Mucosa of gallbladder (tissue), 1 donor: ENCODE measurements at regions not wholly inside any gene's neighbourhood (a gene's known extent, or its start where the extent isn't known, plus 50 kb on each side); places are given as distances from the start of the nearest gene placed in this dataset.
A peak's percentile ranks its signal among the peaks of the same experiment; 100 is the strongest.
"Not testable (repeated sequence)": the region's sequence is repeated elsewhere in the genome, so short reads cannot be mapped to it uniquely, and the experiment has no call there.

ENCODE experiments used
- DNase-seq: peaks from one replicate; pipeline ENCODE4 v3.0.0-alpha.2; 2020; ENCODE audit warnings: low spot score
- donor health status: DM: no; HTN: no; CAD: no.

DNA sequence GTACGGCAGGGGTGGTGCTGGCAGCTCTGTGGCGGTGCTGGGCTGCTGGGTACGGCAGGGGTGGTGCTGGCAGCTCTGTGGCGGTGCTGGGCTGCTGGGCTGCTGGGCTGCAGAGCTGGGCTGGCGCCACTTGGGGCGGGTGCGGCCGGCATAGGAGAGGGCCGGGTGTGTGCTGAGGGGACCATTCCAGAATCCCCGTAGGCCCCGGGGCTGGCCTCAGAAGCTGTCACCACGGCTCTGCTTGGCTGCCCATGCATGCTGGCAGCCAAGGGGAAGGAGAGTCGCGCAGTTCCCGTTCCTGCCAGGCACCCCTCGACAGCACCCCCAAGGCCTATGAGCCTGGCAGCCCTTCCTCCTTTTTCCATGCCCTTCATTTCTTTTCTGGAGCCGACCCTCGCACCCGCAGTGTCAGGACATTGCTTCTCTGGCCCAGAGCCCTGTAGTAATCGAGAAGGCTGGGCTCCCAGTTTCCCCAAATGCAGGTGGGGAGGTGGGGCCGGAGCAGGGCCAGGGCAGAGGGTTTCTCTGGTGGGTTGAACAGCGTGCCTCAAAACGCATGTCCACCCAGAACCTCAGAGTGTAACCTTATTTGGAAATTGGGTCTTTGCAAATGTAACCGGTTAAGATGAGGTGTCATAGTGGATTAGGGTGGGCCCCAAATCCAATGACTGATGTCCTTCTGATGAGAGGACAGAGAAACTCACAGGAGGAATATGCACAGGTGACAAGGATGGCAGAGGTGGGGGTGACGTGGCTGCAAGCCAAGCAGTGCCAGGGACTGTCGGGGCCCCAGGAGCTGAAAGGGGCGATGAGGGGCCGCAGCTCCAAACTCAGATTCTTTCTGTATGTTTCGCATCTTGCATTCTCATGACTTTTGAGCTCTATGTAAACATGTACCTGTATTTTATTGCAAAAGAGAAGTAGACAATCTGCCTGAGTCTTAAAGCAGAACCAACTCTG is 71.0 kb upstream of the ACTRT2 start:
- DNase-seq = no peak

DNA sequence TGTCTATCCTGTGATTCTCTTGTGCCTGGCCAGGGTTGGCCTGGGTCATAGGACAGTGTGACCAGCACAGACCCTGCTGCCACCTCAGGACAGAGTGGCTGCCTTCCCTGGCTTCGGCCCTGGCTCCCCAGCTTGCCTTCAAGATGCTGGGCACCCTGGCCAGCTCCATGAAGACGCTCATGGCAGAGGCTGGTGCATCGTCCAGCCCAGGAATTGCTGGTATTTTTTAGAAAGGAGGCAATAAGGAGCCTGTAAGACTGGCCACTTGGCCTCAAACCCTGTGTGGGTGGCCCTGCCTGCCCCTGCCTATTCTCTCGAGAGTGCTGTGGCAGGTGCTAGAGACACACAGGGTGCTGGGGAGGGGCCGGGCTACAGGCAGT is 70.4 kb upstream of the ACTRT2 start:
- DNase-seq = no peak

DNA sequence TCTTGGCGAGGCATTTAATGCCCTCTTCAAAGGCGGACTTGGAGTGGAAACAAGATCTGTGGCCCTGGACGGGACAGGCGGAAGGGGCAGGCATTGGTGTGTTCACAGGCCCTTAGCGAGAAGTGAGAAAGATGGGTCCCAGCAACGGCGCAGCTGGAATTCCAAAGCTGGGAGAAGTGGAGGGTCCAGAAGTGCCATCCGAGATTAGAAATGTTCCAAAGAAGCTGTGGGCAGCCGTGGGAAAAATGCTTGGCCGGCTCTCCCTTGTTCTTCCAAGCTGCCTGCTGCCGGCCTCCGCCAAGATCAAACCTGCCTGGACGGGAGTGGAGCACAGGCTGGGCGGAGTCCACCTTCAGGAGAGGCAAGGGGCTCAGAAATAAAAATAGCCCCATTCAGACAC is 69.4 kb upstream of the ACTRT2 start:
- no peak for DNase-seq

DNA sequence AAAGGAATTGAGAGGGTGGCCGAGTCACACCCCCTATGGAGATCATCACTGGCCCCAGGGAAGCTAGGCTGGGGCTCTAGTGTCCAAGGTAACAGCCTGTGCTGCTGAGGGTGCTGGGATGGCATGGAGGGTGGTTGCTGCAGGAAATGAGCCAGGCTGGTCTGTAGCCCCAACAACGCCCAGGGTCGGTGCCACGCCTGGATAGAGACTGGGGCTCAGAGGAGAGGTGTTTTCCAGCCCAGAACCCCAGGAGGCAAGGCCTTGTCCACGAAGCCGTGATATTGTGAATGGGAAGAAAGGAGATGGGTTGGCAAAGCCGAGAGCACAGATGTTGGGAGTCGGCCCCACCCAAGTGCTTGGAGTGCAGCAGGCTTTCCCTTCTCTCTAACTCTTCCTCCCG is 68.9 kb upstream of the ACTRT2 start:
- no peak for DNase-seq

DNA sequence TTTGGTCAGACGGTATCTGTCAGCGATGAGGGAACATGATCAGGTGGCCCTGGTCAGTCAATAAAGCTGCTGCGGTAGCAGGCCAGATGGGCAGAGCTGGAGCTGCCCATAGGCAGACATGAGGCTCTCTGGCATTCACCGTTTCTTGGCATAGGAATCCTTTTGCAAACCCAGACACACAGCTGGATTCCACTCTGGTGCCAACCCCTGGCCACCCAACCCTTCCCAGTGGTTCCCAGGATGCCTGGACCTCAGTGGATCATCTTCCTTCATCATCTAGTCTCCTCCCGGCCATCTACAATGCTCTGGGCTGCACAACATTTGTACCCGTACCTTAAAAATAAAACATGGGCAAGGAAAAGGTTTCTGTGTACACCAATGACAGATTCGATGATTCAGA is 68.3 kb upstream of the ACTRT2 start:
- no peak for DNase-seq

DNA sequence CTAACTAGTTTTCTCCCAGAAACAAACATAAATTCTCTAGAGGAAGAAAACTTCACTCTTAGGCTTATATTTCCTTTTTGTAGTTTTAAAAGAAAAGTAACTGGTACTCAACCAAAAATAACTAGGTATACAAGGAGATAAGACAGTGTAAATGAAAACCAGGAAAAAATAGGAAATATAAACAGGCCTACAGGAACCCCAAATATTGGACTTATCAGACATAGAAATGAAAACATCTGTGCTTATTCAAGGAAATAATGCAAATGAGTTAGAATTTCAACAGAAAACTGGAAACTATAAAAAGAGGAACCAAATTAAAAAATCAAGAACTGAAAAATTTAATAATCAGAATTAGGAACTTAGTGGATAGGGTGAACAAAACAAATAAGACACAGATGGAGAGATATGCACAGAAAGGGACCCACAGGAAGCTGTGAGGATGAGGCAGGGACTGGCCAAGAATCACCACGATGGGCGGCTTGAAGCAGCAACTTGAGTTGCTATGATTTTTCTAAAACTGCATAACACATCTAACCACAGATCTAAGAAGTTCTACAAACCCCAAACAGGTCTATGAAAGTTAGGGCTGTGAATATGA is 67.5 kb upstream of the ACTRT2 start:
- DNase-seq = no peak

DNA sequence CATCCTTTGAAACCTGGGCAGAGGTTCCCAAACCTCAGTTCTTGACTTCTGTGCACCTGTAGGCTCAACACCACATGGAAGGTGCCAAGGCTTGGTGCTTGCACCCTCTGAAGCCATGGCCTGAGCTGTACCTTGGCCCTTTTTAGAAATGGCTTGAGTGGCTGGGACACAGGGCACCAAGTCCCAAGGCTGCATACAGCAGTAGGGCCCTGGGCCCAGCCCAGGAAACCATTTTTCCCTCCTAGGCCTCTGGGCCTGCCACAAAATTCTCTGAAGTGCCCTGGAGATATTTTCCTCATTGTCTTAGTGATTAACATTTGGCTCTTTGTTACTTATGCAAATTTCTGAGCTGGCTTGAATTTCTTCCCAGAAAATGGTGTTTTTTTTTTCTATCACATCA is 65.6 kb upstream of the ACTRT2 start:
- no peak for DNase-seq

DNA sequence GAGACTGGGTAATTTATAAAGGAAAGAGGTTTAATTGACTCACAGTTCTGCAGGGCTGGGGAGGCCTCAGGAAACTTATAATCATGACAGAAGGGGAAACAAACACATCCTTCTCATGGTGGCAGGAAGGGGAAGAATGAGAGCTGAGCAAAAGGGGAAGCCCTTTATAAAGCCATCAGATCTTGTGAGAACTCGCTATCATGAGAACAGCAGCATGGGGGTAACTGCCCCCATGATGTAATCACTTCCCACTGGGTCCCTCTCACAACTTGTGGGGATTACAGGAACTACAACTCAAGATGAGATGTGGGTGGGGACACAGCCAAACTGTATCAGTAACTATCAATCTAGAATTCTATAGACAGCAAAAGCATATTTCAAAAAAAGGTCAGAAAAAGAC is 64.7 kb upstream of the ACTRT2 start:
- DNase-seq = no peak

DNA sequence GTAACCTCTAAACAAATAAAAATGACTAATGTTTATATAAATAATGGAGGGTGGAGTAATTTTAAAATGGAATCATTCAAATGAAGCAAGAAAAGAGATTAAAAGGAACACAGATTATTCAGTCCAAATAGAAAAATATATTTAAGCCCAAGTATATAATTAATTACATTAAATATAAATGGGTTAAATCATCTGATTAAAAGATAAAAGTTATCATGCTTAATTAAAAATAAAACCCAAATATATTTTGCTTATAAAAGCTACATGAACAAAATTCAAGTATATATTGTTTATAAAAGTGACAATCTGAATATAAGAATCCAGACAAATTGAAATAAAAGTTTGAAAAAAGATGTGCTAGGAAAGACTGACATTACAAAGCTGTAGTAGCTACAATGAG is 63.9 kb upstream of the ACTRT2 start:
- no peak for DNase-seq

DNA sequence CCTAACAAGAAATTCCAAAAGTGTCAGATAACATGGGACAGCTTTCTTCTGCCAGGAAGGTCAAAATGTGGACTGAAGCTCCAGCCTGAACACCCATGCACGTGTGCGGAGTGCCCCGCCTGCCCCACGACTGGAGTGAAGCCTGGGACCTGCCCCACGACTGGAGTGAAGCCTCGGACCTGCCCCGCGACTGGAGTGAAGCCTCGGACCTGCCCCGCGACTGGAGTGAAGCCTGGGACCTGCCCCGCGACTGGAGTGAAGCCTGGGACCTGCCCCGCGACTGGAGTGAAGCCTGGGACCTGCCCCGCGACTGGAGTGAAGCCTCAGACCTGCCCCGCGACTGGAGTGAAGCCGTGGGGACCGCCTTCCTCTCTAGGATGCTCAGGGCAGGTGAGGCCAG is 61.4 kb upstream of the ACTRT2 start:
- DNase-seq = not testable (repeated sequence)

DNA sequence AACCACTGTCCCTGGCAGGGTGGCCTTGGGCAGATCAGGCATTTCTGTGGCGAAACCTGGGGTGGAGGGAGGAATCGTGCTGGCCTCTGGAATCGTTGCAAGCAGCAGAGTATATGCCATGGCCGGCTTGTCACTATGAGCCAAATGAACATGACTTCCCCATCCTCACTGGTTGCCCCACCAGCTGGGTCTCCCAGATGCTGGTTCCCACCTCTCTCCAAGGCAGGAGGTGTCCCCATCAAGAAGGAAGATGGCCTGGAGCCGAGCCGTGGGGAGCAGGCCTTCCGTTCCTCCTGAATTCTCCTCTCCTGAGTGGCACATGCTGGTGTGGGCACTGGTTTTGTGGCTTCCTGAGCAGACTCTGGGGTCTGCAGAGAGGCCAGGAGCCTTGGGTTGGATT is 60.2 kb upstream of the ACTRT2 start:
- no peak for DNase-seq

DNA sequence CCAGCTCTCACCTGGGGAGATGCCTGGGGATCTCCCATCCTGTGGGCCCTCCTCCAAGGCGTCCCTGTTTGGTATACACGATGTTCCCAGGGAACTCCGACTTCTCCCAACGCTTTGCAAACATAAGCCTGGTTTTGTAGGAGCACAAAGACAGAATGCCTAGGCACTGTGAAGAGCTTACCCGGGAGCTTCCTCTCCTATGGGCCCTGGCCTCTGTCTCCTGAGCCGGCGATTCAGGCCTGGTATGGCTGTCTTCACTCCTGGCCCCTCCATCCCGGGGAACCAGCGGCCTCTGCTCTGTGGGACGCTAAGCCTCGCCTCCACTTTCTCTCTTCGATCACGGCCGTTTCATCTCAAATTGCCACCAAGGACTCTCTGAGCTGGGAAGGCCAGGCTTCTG is 59.6 kb upstream of the ACTRT2 start:
- no peak for DNase-seq

DNA sequence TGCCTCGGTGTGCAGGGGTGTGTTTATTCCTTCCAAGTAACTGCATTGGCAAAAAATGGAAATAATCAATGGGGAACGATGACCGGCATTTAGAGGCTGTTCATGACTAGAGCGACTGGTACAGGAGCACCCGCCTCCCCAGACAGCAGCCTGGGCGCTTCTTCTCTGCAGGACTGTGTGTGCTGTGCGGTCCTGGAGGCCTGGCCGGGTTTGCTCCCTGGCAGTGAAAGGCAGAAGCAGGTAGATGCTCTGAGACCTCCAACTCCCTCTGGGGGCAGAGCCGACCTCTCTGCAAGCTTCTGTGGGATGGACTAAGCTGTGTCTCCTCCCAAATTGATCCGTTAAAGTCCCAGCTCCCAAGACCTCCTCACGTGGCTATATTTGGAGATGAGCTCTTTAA is 59.2 kb upstream of the ACTRT2 start:
- DNase-seq = no peak

DNA sequence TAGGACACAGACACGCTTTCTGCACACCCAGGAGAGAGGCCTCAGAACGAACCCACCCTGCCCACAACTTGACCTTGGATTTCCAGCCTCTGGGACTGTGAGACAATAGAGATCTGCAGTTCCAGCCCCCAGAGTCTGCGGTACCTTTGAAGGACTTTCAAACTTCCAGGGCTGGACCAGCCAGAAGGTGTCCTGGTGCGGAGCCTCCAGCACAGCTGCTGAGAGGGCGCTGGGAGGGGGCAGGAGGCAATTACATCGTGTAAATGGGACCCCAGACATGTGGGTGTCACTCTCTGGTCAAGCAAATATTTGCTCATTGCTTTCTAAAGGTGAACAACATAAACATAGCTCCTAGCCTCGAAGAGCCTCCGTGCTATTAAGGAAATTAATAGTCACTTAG is 58.7 kb upstream of the ACTRT2 start:
- no peak for DNase-seq

DNA sequence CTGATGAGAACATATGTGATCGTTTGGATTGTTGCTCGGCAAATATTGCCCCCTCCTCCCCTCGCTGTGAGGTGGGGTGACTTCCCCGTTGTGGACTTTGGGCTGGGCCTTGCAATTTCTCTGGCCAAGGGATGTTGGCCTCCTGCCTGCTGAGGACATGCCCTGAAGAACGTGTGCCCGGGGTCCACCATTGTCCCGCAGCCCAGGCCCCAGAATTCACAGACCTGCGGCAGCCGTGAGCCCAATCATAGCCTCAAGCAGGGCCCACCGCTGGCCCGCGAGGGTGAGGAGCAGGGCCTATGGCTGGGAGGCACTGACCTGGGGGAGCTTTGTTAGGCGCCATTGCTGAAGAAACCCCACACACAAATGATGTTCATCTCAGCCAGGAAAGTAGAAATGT is 58.3 kb upstream of the ACTRT2 start:
- DNase-seq = no peak

DNA sequence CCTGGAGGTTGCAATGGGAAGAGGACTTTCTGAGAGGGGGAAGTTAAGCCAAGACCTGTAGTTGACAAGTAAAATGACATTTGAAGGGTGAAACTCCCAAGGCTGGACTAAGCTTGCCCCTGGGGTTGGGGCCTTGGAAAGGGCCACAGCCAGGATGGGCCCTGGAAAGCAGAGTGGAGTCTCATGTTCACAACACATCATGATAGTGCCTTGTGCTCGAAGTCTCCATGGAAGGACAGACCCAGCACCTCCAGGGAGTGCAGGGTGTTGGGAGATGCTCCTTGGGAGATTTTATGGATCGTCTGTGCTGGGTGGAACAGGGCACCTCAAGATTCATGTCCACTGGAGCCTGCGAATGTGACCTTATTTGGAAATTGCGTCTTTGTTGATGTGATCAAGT is 55.6 kb upstream of the ACTRT2 start:
- no peak for DNase-seq

DNA sequence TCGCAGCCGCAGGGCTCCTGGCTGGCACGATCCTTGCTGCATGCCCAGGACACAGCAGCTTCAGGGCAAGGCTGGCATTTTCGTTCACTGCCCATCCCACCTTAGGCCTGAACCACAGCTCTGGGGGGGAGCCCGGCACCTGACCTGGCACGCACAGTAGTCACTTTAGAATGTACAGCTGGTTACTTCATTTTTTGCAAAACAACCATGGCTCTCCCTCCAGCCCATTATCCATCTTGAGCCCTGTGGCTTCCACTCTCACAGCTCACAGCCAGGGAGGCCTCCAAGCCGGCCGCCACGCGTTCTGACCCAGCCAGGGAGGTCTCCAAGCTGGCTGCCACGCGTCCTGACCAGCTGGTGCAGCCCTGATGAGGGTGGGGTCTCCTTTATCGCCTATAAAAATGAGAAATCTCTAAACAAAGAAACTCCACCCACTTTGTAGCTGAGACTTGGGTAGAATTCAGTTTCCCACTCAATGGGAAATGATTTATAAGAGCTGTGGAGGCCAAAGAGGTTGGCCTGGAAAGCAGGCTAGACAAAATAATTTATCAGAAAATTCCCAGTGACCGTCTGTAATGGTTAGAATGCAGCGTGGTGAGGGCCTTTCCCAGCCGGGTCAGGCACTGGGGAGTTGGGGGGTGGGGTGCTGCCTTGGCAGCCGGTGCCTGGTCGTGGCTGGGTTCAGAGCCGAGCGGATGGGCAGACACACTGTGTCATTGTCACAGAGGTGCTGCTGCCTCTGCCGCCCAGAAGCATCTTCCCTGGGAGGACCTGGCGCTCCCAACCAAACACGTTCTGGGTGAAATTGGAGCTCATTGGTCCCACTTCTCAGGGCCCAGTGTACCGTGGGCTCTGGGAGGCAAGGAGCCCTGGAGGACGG is 54.6 kb upstream of the ACTRT2 start:
- no peak for DNase-seq

DNA sequence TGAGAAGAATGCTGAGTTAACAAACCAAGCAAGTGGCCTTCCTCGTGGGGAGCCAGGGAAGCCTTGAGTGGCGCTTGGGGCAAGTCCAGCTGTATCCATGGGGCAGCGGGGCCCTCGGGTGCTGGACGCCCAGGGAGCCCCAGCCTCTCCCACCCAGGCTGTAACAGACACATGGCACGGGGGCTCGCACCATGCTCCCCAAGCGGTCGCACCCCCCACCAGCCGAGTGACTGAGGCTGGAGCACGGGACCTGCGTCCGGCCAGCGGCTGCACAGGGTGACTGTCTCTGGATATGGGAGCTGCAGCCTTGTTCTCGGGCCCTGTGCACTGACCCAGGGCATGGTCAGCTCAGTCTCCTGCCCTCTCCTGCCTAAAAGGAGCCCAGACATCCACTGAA is 53.9 kb upstream of the ACTRT2 start:
- no peak for DNase-seq

DNA sequence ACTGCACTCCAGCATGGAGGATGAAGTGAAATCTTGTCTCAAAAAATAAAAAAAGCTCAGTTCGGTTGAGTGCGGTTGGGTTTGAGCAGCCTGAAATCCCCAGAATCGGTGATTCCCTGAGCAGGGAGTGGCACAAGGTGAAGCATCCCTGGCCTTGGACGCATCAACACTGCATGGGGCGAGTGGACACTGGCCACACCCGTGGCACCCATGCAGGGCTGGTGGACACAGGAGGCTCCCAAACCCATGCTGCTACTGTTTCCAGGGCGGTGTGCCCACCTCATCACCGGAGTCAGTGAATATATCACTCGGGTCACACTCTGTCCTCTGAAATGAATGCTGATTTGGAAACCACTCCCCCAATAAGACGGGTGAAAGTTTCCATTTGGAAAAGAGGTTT is 53.4 kb upstream of the ACTRT2 start:
- DNase-seq = no peak

DNA sequence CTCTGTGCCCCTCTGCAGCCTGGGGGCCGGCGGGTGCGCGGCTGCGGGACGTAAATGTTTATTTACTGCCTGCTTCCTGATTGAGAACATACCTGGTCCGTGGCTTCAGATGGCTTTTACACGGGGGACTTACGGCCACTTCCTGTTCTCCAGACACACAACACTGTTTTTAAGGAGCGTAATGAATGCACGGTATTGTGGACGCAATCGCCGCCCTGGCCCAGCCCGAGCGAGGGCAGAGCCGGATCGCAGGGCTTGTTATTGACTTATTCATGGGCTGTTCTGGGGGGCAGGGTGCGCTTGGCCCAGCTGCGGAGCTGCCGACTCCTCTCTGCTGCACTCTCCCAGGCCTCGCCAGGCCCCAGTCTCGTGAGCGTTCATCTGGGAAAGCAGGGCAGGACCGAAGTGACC is 52.8 kb upstream of the ACTRT2 start:
- DNase-seq = peak; percentile 63

DNA sequence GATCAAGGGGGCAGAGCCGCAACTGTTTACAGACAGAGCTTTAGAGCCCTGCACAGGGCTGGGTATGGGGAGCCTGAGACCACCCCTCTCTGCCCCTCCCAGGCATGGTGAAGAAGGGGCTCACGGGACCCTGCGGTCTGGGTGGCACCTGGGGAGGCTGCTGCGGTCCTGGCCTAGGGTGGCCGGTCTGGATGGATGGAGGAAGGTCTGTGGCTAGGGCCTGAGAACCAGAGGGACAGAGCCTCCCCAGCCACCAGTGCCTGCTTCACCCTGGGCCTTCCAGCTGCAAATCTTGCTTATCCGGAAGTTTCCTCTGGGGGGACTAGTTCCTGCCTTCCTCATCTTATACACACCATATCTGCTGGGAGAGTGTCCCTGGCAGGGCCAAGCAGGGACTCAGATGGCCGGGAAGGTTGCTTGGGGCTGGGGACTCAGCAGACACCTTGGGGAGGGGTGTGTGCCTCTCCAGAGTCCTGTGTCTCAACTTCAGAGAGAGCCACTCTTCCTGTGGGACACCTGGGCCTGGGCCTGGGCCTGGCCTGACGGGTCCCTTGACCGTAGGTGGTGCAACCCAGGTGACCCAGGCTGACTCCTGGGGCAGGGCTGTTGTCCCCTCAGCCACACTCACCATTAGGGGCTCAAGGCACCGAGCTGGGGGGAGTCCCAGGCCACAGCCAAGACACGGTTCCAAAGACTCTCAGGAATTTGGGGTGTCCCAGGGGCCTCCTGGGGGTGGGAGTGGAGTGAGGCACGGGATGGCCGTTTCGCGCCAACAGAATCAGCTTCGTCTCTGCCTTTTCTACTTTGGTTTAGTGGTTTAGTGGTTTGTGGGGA is 52.0 kb upstream of the ACTRT2 start:
- DNase-seq = no peak

DNA sequence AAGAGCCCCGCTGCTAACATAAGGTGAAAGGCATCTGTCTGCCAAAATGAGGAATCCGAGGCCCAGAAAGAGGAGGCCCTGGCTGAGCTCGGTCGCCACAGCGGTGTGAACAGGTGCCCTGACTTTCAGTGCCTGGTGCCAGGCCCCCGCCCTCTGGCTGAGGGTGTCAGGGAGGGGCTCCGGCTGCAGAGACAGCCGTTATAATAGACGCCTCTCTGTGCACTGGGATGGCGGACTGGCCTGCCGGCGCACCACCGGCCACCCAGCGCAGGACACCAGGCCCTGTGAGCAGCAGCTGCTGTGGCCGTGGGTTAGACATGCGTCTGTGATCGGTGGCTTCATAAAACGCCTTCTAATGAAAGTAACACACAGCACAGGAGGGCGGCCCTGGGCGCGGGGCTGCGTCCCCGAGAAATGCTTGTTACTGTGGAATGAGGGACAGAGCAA is 51.4 kb upstream of the ACTRT2 start:
- no peak for DNase-seq
